ENCODE measurements at regions not wholly inside any gene's neighbourhood (a gene's known extent, or its start where the extent isn't known, plus 50 kb on each side); places are given as distances from the start of the nearest gene placed in this dataset.

DNA sequence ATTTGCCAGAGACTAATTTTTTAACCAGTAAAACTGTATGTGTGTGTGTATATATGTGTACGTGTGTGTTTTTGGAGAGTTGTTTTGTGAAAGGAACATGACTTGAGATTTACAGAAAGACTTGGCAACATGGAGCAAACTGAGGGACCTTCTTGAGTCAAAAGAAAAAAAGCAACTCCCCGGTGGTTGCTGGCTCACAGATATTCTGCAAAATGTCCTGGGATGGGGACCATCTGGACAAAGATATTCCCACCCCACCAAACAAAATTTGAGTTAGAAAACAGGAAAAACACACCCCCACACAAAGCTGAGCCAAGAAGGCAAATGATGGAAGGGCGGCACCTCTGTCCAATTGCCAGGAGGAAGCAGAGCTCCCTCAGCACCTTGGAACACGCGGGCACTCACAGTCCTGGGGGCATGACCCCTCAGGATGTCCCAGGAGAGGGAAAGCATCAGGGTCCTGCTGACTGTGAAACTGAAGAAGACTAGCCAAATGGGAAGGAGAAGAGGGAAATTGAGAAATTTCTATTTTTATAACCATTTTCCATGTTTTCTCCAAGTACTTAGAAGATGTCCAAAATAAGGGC is 290.2 kb upstream of the ACVR2A start:
- TF ChIP-seq POLR2A (IDR thresholded peaks at IDR 0.05) = no peak
- TF ChIP-seq, protein P1, sequence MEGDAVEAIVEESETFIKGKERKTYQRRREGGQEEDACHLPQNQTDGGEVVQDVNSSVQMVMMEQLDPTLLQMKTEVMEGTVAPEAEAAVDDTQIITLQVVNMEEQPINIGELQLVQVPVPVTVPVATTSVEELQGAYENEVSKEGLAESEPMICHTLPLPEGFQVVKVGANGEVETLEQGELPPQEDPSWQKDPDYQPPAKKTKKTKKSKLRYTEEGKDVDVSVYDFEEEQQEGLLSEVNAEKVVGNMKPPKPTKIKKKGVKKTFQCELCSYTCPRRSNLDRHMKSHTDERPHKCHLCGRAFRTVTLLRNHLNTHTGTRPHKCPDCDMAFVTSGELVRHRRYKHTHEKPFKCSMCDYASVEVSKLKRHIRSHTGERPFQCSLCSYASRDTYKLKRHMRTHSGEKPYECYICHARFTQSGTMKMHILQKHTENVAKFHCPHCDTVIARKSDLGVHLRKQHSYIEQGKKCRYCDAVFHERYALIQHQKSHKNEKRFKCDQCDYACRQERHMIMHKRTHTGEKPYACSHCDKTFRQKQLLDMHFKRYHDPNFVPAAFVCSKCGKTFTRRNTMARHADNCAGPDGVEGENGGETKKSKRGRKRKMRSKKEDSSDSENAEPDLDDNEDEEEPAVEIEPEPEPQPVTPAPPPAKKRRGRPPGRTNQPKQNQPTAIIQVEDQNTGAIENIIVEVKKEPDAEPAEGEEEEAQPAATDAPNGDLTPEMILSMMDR (IDR thresholded peaks at IDR 0.05) = no peak
